Subcutaneous abdominal adipose tissue (tissue), 5 donors: ENCODE measurements at regions not wholly inside any gene's neighbourhood (a gene's known extent, or its start where the extent isn't known, plus 50 kb on each side); places are given as distances from the start of the nearest gene placed in this dataset.
"Not testable (repeated sequence)": the region's sequence is repeated elsewhere in the genome, so short reads cannot be mapped to it uniquely, and the experiment has no call there.

Experiments
- H3K27ac ChIP-seq: one replicate; pipeline ENCODE4 v1.7.0; 2013; ENCODE audit warnings: low read depth, mild to moderate bottlenecking, inconsistent platforms, low read length, moderate library complexity
- H3K27me3 ChIP-seq, 5 donors: one replicate each; pipeline ENCODE4 v1.7.0; 2013; ENCODE audit warnings: low read length in 5 of 5, inconsistent platforms in 1 of 5; ENCODE audit not compliant: control insufficient read depth in 5 of 5, insufficient read depth in 4 of 5
- H3K36me3 ChIP-seq, 5 donors: one replicate each; pipeline ENCODE4 v1.7.0; 2013; ENCODE audit warnings: low read length in 5 of 5; ENCODE audit not compliant: control insufficient read depth in 5 of 5, insufficient read depth in 5 of 5
- H3K4me1 ChIP-seq, 5 donors: one replicate each; pipeline ENCODE4 v1.7.0; 2013; ENCODE audit warnings: low read length in 5 of 5, mild to moderate bottlenecking in 3 of 5, moderate library complexity in 1 of 5; ENCODE audit not compliant: control insufficient read depth in 5 of 5, insufficient read depth in 5 of 5
- H3K4me3 ChIP-seq, 5 donors: one replicate each; pipeline ENCODE4 v1.7.0; 2013; ENCODE audit warnings: low read length in 5 of 5, low read depth in 1 of 5
- H3K9ac ChIP-seq, 5 donors: one replicate each; pipeline ENCODE4 v1.7.0; 2013; ENCODE audit warnings: low read length in 5 of 5, mild to moderate bottlenecking in 4 of 5, moderate library complexity in 3 of 5
- H3K9me3 ChIP-seq, 5 donors: one replicate each; pipeline ENCODE4 v1.7.0; 2013; ENCODE audit warnings: low read length in 5 of 5; ENCODE audit not compliant: control insufficient read depth in 5 of 5
- donor health status: healthy.
- donor health status: healthy.
- donor health status: healthy.
- donor health status: healthy.
- donor health status: healthy.

- Histone ChIP-seq H3K4me3 (no peak overlapping the region), H3K27me3 (no peaks in the 10 kb centered on the region), H3K36me3 (no peaks in the 10 kb centered on the region), H3K9me3 (peaks cover 0 to 5% (median 0%) of the 10 kb centered on the region in 5 donors), H3K9ac (no peak overlapping the region), H3K27ac (no peak overlapping the region), H3K4me1 (no peaks in the 10 kb centered on the region)
These were observed 186.6 kb upstream of the ERBB4 start for GRCh38 chr2:212725180-212725579.

GRCh38 chr2:212723226-212723625, 184.6 kb upstream of the ERBB4 start:
- Histone ChIP-seq H3K9ac (no peak overlapping the region), H3K27ac (no peak overlapping the region), H3K4me1 (no peaks in the 10 kb centered on the region), H3K9me3 (peaks cover 0 to 5% (median 0%) of the 10 kb centered on the region in 5 donors), H3K36me3 (no peaks in the 10 kb centered on the region), H3K4me3 (no peak overlapping the region), H3K27me3 (no peaks in the 10 kb centered on the region)

- Histone ChIP-seq H3K4me1 (no peaks in the 10 kb centered on the region), H3K9me3 (peaks cover 0 to 5% (median 0%) of the 10 kb centered on the region in 5 donors), H3K27ac (no peak overlapping the region), H3K27me3 (no peaks in the 10 kb centered on the region), H3K9ac (no peak overlapping the region), H3K36me3 (no peaks in the 10 kb centered on the region), H3K4me3 (no peak overlapping the region)
These were observed 183.4 kb upstream of the ERBB4 start for GRCh38 chr2:212722046-212722445.

GRCh38 chr2:212721026-212721451, 182.4 kb upstream of the ERBB4 start:
- Histone ChIP-seq H3K27me3 (no peaks in the 10 kb centered on the region), H3K4me1 (no peaks in the 10 kb centered on the region), H3K36me3 (no peaks in the 10 kb centered on the region), H3K9ac (no peak overlapping the region), H3K4me3 (no peak overlapping the region), H3K27ac (no peak overlapping the region), H3K9me3 (peaks cover 0 to 5% (median 0%) of the 10 kb centered on the region in 5 donors)

GRCh38 chr2:212715411-212715810, 176.8 kb upstream of the ERBB4 start:
- not testable (repeated sequence) for H3K27me3 ChIP-seq, H3K27ac ChIP-seq, H3K9ac ChIP-seq, H3K4me1 ChIP-seq, H3K9me3 ChIP-seq, H3K36me3 ChIP-seq, H3K4me3 ChIP-seq

- Histone ChIP-seq H3K4me3 (no peak overlapping the region), H3K4me1 (no peaks in the 10 kb centered on the region), H3K27ac (no peak overlapping the region), H3K9me3 (no peaks in the 10 kb centered on the region), H3K9ac (no peak overlapping the region), H3K27me3 (no peaks in the 10 kb centered on the region), H3K36me3 (no peaks in the 10 kb centered on the region)
These were observed 175.1 kb upstream of the ERBB4 start for GRCh38 chr2:212713681-212714080.

- Histone ChIP-seq H3K9ac (no peak overlapping the region), H3K4me1 (no peaks in the 10 kb centered on the region), H3K27ac (no peak overlapping the region), H3K27me3 (no peaks in the 10 kb centered on the region), H3K4me3 (no peak overlapping the region), H3K36me3 (no peaks in the 10 kb centered on the region), H3K9me3 (no peaks in the 10 kb centered on the region)
These were observed 174.4 kb upstream of the ERBB4 start for GRCh38 chr2:212712991-212713390.

GRCh38 chr2:212712466-212712865, 173.9 kb upstream of the ERBB4 start:
- no peaks in the 10 kb centered on the region for H3K36me3 ChIP-seq
- H3K27me3 ChIP-seq, result no peaks in the 10 kb centered on the region
- no peaks in the 10 kb centered on the region for H3K9me3 ChIP-seq
- no peak overlapping the region for H3K27ac ChIP-seq
- H3K9ac ChIP-seq, result no peak overlapping the region
- no peaks in the 10 kb centered on the region for H3K4me1 ChIP-seq
- no peak overlapping the region for H3K4me3 ChIP-seq

- no peak overlapping the region for H3K27ac ChIP-seq
- no peaks in the 10 kb centered on the region for H3K9me3 ChIP-seq
- no peak overlapping the region for H3K4me3 ChIP-seq
- H3K36me3 ChIP-seq, result no peaks in the 10 kb centered on the region
- H3K9ac ChIP-seq, result no peak overlapping the region
- H3K27me3 ChIP-seq, result no peaks in the 10 kb centered on the region
- H3K4me1 ChIP-seq, result no peaks in the 10 kb centered on the region
These were observed 173.3 kb upstream of the ERBB4 start for GRCh38 chr2:212711856-212712255.

GRCh38 chr2:212709280-212709679, 170.7 kb upstream of the ERBB4 start:
- Histone ChIP-seq H3K27ac (no peak overlapping the region), H3K9ac (no peak overlapping the region)

GRCh38 chr2:212708355-212708754, 169.8 kb upstream of the ERBB4 start:
- Histone ChIP-seq H3K36me3 (no peaks in the 10 kb centered on the region), H3K27ac (no peak overlapping the region), H3K4me1 (no peaks in the 10 kb centered on the region), H3K4me3 (no peak overlapping the region), H3K9ac (no peak overlapping the region), H3K27me3 (no peaks in the 10 kb centered on the region), H3K9me3 (no peaks in the 10 kb centered on the region)

More at GRCh38 chr2:212709280-212709679, 170.7 kb upstream of the ERBB4 start:
- Histone ChIP-seq H3K27me3 (no peaks in the 10 kb centered on the region), H3K9me3 (no peaks in the 10 kb centered on the region), H3K4me3 (no peak overlapping the region), H3K36me3 (no peaks in the 10 kb centered on the region), H3K4me1 (no peaks in the 10 kb centered on the region)
